ENCODE measurements at regions not wholly inside any gene's neighbourhood (a gene's known extent, or its start where the extent isn't known, plus 50 kb on each side); places are given as distances from the start of the nearest gene placed in this dataset.

- TF ChIP-seq REST (IDR thresholded peaks at IDR 0.05) (no peak), ZBTB33 (IDR thresholded peaks at IDR 0.05) (no peak), YY1 (IDR thresholded peaks at IDR 0.05) (no peak), NR2F2 (IDR thresholded peaks at IDR 0.05) (no peak), HNF4G (IDR thresholded peaks at IDR 0.05) (no peak), HNF4A (conservative IDR thresholded peaks at IDR 0.05) (no peak), FOXA1 (IDR thresholded peaks at IDR 0.05) (no peak)
- TF ChIP-seq, protein P1, sequence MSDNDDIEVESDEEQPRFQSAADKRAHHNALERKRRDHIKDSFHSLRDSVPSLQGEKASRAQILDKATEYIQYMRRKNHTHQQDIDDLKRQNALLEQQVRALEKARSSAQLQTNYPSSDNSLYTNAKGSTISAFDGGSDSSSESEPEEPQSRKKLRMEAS (IDR thresholded peaks at IDR 0.05) = no peak
These were observed 252.4 kb upstream of the GULP1 start (continued) for GRCh38 chr2:188039307-188039706.

DNA sequence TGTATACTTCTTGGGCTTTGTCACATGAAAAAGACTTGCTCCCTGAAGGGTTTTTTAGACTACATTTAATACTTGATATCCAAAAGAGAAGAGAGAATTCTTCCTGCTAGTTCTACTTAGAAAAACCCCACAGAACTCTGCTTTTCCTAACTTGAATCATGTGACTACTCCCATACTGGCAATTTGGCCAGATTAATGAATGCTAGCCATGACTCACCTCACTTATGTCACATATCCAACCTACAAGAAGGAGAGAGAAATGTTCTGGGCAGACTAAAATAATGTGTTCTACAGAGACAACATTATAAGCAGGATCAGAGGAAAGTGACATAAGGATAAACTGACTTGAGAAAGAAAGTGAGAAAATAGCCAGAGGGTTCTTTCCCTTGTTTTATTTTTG, 249.3 kb upstream of the GULP1 start:
- Histone ChIP-seq H3K4me1 (ENCODE audit: control insufficient read depth in 4 of 4, insufficient read depth in 4 of 4, low read length in 3 of 4) (no peaks in the 10 kb centered on the region), H3K27ac (ENCODE audit: low read depth in 1 of 2, low read length in 2 of 2) (no peak overlapping the region), H3K36me3 (ENCODE audit: control insufficient read depth in 4 of 4, insufficient read depth in 3 of 4, low read depth in 1 of 4, low read length in 3 of 4) (no peaks in the 10 kb centered on the region), H3K9ac (ENCODE audit: low read depth in 1 of 2, low read length in 2 of 2) (no peak overlapping the region), H3K27me3 (ENCODE audit: control insufficient read depth in 4 of 4, insufficient read depth in 4 of 4, low read length in 3 of 4) (no peaks in the 10 kb centered on the region), H3K9me3 (ENCODE audit: control insufficient read depth in 4 of 4, low read length in 3 of 4) (no peaks in the 10 kb centered on the region), H3K4me3 (ENCODE audit: low read depth in 1 of 3, low read length in 3 of 3) (no peak overlapping the region)
- no peak for DNase-seq (ENCODE audit: low spot score)
- TF ChIP-seq FOXA2 (IDR thresholded peaks at IDR 0.05) = no peak
- no peak for TF ChIP-seq REST (IDR thresholded peaks at IDR 0.05)
- no peak for TF ChIP-seq ZBTB33 (IDR thresholded peaks at IDR 0.05)
- TF ChIP-seq FOXA1 (IDR thresholded peaks at IDR 0.05) = no peak
- TF ChIP-seq EGR1 (IDR thresholded peaks at IDR 0.05; ENCODE audit: low read depth in 2 of 2) = no peak
- no peak for TF ChIP-seq NR2F2 (IDR thresholded peaks at IDR 0.05)

Measured in liver (tissue), 6 donors.